ENCODE measurements at regions not wholly inside any gene's neighbourhood (a gene's known extent, or its start where the extent isn't known, plus 50 kb on each side); places are given as distances from the start of the nearest gene placed in this dataset.

GRCh38 chr2:79355569-79355968 is 157.3 kb upstream of the CTNNA2 start:
- intact Hi-C loops (cut with micrococcal nuclease), result no loop called here
- no peaks in the 10 kb centered on the region for H3K4me1 ChIP-seq (ENCODE audit: control insufficient read depth, insufficient read depth, low read length)
- ATAC-seq (no peak), DNase-seq (no peak)
- Mint-ChIP-seq H3K27ac (no peak overlapping the region), H3K27me3 (ENCODE audit: low read depth in 2 of 2) (no peaks in the 10 kb centered on the region), H3K36me3 (peaks cover 15% of the 10 kb centered on the region), H3K9me3 (peaks cover 23 to 32% of the 10 kb centered on the region in 2 donors), H3K4me1 (no peaks in the 10 kb centered on the region), H3K4me3 (no peak overlapping the region)
- no CpG with 5 or more reads among the region's 1 CpG for WGBS (ENCODE audit: insufficient coverage)
- H3K36me3 ChIP-seq (ENCODE audit: control insufficient read depth, insufficient read depth, low read length), result no peaks in the 10 kb centered on the region
- H3K27me3 ChIP-seq (ENCODE audit: control insufficient read depth, insufficient read depth, low read length), result no peaks in the 10 kb centered on the region
- peaks cover 3% of the 10 kb centered on the region for H3K9me3 ChIP-seq (ENCODE audit: control insufficient read depth, insufficient read depth, low read length)
- TF ChIP-seq CTCF (IDR thresholded peaks at IDR 0.05), result no peak
- no peak overlapping the region for H3K4me3 ChIP-seq (ENCODE audit: low read length)
- H3K27ac ChIP-seq (ENCODE audit: low read length), result no peak overlapping the region

- TF ChIP-seq CTCF (IDR thresholded peaks at IDR 0.05), result no peak
- H3K27me3 ChIP-seq (ENCODE audit: control insufficient read depth, insufficient read depth, low read length), result no peaks in the 10 kb centered on the region
- no peaks in the 10 kb centered on the region for H3K4me1 ChIP-seq (ENCODE audit: control insufficient read depth, insufficient read depth, low read length)
- Mint-ChIP-seq H3K9me3 (peaks cover 12 to 29% of the 10 kb centered on the region in 2 donors), H3K27ac (no peak overlapping the region), H3K36me3 (no peaks in the 10 kb centered on the region), H3K4me1 (no peaks in the 10 kb centered on the region), H3K27me3 (ENCODE audit: low read depth in 2 of 2) (no peaks in the 10 kb centered on the region), H3K4me3 (no peak overlapping the region)
- ATAC-seq (no peak), DNase-seq (no peak)
- H3K36me3 ChIP-seq (ENCODE audit: control insufficient read depth, insufficient read depth, low read length), result no peaks in the 10 kb centered on the region
- H3K9me3 ChIP-seq (ENCODE audit: control insufficient read depth, insufficient read depth, low read length), result peaks cover 19% of the 10 kb centered on the region
- no peak overlapping the region for H3K4me3 ChIP-seq (ENCODE audit: low read length)
- no peak overlapping the region for H3K27ac ChIP-seq (ENCODE audit: low read length)
- intact Hi-C loops (cut with micrococcal nuclease), result no loop called here
Observed at GRCh38 chr2:79327460-79327859, 167.9 kb upstream of the REG3A start.

GRCh38 chr2:79320871-79321270 is 161.3 kb upstream of the REG3A start:
- Histone ChIP-seq H3K9me3 (ENCODE audit: control insufficient read depth, insufficient read depth, low read length) (peaks cover 6% of the 10 kb centered on the region), H3K36me3 (ENCODE audit: control insufficient read depth, insufficient read depth, low read length) (no peaks in the 10 kb centered on the region), H3K4me3 (ENCODE audit: low read length) (no peak overlapping the region), H3K4me1 (ENCODE audit: control insufficient read depth, insufficient read depth, low read length) (no peaks in the 10 kb centered on the region), H3K27ac (ENCODE audit: low read length) (no peak overlapping the region), H3K27me3 (ENCODE audit: control insufficient read depth, insufficient read depth, low read length) (no peaks in the 10 kb centered on the region)
- H3K4me1 Mint-ChIP-seq, result no peaks in the 10 kb centered on the region
- DNase-seq (no peak), ATAC-seq (no peak)
- no CpG with 5 or more reads among the region's 1 CpG for WGBS (ENCODE audit: insufficient coverage)
- no peak for TF ChIP-seq CTCF (IDR thresholded peaks at IDR 0.05)
- intact Hi-C loops (cut with micrococcal nuclease), result no loop called here
- H3K4me3 Mint-ChIP-seq, result no peak overlapping the region
- H3K27me3 Mint-ChIP-seq (ENCODE audit: low read depth in 2 of 2), result no peaks in the 10 kb centered on the region
- H3K27ac Mint-ChIP-seq, result no peak overlapping the region
- H3K36me3 Mint-ChIP-seq, result no peaks in the 10 kb centered on the region
- peaks cover 2 to 15% of the 10 kb centered on the region in 2 donors for H3K9me3 Mint-ChIP-seq

GRCh38 chr2:79294994-79295393 is 135.4 kb upstream of the REG3A start:
- Mint-ChIP-seq H3K27me3 (ENCODE audit: low read depth in 2 of 2) (no peaks in the 10 kb centered on the region), H3K9me3 (peaks cover 17 to 22% of the 10 kb centered on the region in 2 donors), H3K4me3 (no peak overlapping the region), H3K36me3 (peaks cover 9% of the 10 kb centered on the region), H3K27ac (no peak overlapping the region), H3K4me1 (no peaks in the 10 kb centered on the region)
- TF ChIP-seq CTCF (IDR thresholded peaks at IDR 0.05), result no peak
- Histone ChIP-seq H3K9me3 (ENCODE audit: control insufficient read depth, insufficient read depth, low read length) (peaks cover 6% of the 10 kb centered on the region), H3K27ac (ENCODE audit: low read length) (no peak overlapping the region), H3K36me3 (ENCODE audit: control insufficient read depth, insufficient read depth, low read length) (no peaks in the 10 kb centered on the region), H3K27me3 (ENCODE audit: control insufficient read depth, insufficient read depth, low read length) (no peaks in the 10 kb centered on the region), H3K4me1 (ENCODE audit: control insufficient read depth, insufficient read depth, low read length) (no peaks in the 10 kb centered on the region), H3K4me3 (ENCODE audit: low read length) (no peak overlapping the region)
- ATAC-seq, result no peak
- WGBS (ENCODE audit: insufficient coverage), result 97% methylated on average over 2 of the region's 2 CpGs
- intact Hi-C loops (cut with micrococcal nuclease), result no loop called here
- DNase-seq, result no peak
